ENCODE measurements at regions not wholly inside any gene's neighbourhood (a gene's known extent, or its start where the extent isn't known, plus 50 kb on each side); places are given as distances from the start of the nearest gene placed in this dataset.
"Not testable (repeated sequence)": the region's sequence is repeated elsewhere in the genome, so short reads cannot be mapped to it uniquely, and the experiment has no call there.

DNA sequence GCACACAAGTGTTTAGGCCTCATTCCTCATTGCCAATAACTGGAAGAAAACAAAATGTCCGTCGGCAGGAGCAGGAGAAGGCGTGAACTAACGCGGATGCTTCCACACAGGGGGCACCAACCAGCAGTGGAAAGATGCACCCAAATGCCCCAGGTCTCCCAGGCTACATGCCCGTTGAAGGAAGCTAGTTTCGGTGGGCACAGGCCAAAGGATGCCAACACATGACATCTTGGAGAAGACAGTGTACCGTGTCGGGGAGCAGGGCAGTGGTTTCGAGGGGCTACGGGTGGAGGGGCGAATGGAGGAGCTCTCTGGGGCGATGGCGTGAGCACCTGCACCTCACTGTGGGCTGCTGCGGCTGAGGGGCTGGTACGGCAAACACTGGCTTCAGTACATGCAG lies 64.7 kb upstream of the MUC20 start:
- not testable (repeated sequence) for TF ChIP-seq ZNF432 (CRISPR knock-in tag; IDR thresholded peaks at IDR 0.05; ENCODE audit: borderline replicate concordance); NFRKB (IDR thresholded peaks at IDR 0.05); NKX3-1 (CRISPR knock-in tag; IDR thresholded peaks at IDR 0.05); ZNF12 (CRISPR knock-in tag; IDR thresholded peaks at IDR 0.05); CEBPB (IDR thresholded peaks at IDR 0.05; ENCODE audit: borderline replicate concordance, low read depth, low read length); EP300 (IDR thresholded peaks at IDR 0.05; ENCODE audit: low read depth in 2 of 2, low read length in 2 of 2); EP300 (CRISPR knock-in tag; IDR thresholded peaks at IDR 0.05; ENCODE audit: borderline replicate concordance); ZNF143 (CRISPR knock-in tag; IDR thresholded peaks at IDR 0.05); RFXAP (CRISPR knock-in tag; IDR thresholded peaks at IDR 0.05; ENCODE audit: borderline replicate concordance); MTF1 (CRISPR knock-in tag; IDR thresholded peaks at IDR 0.05)
- TF ChIP-seq, protein P1, sequence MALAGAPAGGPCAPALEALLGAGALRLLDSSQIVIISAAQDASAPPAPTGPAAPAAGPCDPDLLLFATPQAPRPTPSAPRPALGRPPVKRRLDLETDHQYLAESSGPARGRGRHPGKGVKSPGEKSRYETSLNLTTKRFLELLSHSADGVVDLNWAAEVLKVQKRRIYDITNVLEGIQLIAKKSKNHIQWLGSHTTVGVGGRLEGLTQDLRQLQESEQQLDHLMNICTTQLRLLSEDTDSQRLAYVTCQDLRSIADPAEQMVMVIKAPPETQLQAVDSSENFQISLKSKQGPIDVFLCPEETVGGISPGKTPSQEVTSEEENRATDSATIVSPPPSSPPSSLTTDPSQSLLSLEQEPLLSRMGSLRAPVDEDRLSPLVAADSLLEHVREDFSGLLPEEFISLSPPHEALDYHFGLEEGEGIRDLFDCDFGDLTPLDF (CRISPR knock-in tag; IDR thresholded peaks at IDR 0.05): not testable (repeated sequence)
